ENCODE measurements at regions not wholly inside any gene's neighbourhood (a gene's known extent, or its start where the extent isn't known, plus 50 kb on each side); places are given as distances from the start of the nearest gene placed in this dataset.

DNA sequence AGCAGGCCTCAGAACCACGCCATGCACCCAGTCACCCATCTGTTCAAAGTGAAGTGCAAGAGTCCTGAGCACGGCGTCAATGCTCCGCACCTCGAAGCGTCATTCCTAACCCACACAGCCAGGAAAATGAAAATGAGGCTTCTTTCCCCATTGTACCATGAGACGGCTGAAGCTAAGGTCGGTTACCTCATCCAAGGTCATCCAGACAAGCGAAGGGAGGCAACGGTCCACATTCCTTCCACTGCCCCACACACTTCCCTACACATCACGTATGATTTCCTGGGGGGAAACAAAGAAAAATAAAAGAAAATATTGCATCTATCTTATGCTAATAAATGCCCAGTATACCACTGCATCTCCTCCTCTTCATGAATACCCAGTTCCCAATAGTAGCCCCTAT lies 113.5 kb upstream of the RAB6C start:
- no peak for TF ChIP-seq POLR2A (IDR thresholded peaks at IDR 0.05; ENCODE audit: low read depth, low read length)
- TF ChIP-seq, protein P1, sequence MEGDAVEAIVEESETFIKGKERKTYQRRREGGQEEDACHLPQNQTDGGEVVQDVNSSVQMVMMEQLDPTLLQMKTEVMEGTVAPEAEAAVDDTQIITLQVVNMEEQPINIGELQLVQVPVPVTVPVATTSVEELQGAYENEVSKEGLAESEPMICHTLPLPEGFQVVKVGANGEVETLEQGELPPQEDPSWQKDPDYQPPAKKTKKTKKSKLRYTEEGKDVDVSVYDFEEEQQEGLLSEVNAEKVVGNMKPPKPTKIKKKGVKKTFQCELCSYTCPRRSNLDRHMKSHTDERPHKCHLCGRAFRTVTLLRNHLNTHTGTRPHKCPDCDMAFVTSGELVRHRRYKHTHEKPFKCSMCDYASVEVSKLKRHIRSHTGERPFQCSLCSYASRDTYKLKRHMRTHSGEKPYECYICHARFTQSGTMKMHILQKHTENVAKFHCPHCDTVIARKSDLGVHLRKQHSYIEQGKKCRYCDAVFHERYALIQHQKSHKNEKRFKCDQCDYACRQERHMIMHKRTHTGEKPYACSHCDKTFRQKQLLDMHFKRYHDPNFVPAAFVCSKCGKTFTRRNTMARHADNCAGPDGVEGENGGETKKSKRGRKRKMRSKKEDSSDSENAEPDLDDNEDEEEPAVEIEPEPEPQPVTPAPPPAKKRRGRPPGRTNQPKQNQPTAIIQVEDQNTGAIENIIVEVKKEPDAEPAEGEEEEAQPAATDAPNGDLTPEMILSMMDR (IDR thresholded peaks at IDR 0.05; ENCODE audit: extremely low read depth in 1 of 2, insufficient read depth in 1 of 2, low read depth in 1 of 2, low read length in 2 of 2) = no peak
- TF ChIP-seq, protein P2, sequence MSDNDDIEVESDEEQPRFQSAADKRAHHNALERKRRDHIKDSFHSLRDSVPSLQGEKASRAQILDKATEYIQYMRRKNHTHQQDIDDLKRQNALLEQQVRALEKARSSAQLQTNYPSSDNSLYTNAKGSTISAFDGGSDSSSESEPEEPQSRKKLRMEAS (IDR thresholded peaks at IDR 0.05; ENCODE audit: insufficient read depth, insufficient read length) = no peak
- TF ChIP-seq FOS (IDR thresholded peaks at IDR 0.05; ENCODE audit: borderline replicate concordance, insufficient read depth, low read length) = no peak
- no peak for TF ChIP-seq POLR2AphosphoS5 (IDR thresholded peaks at IDR 0.05; ENCODE audit: insufficient read depth, low read depth, low read length)
- no peak for TF ChIP-seq MYC (IDR thresholded peaks at IDR 0.05; ENCODE audit: low read depth, low read length)
- no peak for TF ChIP-seq EZH2 (IDR thresholded peaks at IDR 0.05; ENCODE audit: borderline replicate concordance, low read depth, low read length, severe bottlenecking)
- no peak for TF ChIP-seq GATA2 (IDR thresholded peaks at IDR 0.05; ENCODE audit: insufficient read depth, insufficient read length, low read depth, low read length)
